ENCODE measurements at regions not wholly inside any gene's neighbourhood (a gene's known extent, or its start where the extent isn't known, plus 50 kb on each side); places are given as distances from the start of the nearest gene placed in this dataset.

DNA sequence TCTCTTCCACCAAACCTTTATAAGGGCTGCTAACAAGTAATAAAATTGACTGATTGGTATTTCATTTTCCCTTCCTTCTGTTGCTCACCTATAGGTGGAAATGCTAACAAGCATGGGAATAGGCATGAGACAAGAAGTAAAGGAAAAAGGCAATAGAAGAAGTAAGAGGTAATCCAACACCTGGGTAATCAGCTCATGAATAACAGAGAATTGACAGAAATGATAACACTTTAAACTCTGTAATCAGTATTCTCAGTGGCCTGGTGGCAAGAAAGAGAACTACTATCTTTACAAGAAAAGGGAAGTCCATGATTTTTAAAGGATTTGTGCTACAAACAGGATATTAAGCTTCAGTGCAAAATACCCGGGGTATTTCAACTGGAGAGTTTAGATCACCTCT lies 737.8 kb downstream of the RERGL start:
- H3K27ac ChIP-seq (ENCODE audit: low read depth, low read length), result no peak overlapping the region
- no peaks in the 10 kb centered on the region for H3K27me3 ChIP-seq (ENCODE audit: control insufficient read depth, low read length)
- TF ChIP-seq EZH2phosphoT487 (IDR thresholded peaks at IDR 0.05; ENCODE audit: borderline replicate concordance, low read length), result no peak
- TF ChIP-seq, protein P1, sequence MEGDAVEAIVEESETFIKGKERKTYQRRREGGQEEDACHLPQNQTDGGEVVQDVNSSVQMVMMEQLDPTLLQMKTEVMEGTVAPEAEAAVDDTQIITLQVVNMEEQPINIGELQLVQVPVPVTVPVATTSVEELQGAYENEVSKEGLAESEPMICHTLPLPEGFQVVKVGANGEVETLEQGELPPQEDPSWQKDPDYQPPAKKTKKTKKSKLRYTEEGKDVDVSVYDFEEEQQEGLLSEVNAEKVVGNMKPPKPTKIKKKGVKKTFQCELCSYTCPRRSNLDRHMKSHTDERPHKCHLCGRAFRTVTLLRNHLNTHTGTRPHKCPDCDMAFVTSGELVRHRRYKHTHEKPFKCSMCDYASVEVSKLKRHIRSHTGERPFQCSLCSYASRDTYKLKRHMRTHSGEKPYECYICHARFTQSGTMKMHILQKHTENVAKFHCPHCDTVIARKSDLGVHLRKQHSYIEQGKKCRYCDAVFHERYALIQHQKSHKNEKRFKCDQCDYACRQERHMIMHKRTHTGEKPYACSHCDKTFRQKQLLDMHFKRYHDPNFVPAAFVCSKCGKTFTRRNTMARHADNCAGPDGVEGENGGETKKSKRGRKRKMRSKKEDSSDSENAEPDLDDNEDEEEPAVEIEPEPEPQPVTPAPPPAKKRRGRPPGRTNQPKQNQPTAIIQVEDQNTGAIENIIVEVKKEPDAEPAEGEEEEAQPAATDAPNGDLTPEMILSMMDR (IDR thresholded peaks at IDR 0.05; ENCODE audit: low read depth, low read length, poor library complexity, severe bottlenecking), result no peak
- no peaks in the 10 kb centered on the region for H3K4me1 ChIP-seq (ENCODE audit: control insufficient read depth, low read length)
- no peaks in the 10 kb centered on the region for H3K36me3 ChIP-seq (ENCODE audit: control insufficient read depth, low read length)
- no peak overlapping the region for H3K4me2 ChIP-seq (ENCODE audit: low read length)
- no peaks in the 10 kb centered on the region for H3F3A ChIP-seq (ENCODE audit: control insufficient read depth, insufficient read depth)
- H3K4me3 ChIP-seq (ENCODE audit: low read length), result no peak overlapping the region
- no peaks in the 10 kb centered on the region for H3K9me2 ChIP-seq (replicated peaks; ENCODE audit: control insufficient read depth, low read length)
- no peaks in the 10 kb centered on the region for H3K79me2 ChIP-seq (ENCODE audit: control insufficient read depth, low read length)
- no peaks in the 10 kb centered on the region for H4K20me1 ChIP-seq (ENCODE audit: control insufficient read depth, insufficient read depth, low read depth, low read length)
- H3K9me3 ChIP-seq (ENCODE audit: control insufficient read depth, insufficient read depth, low read length), result no peaks in the 10 kb centered on the region

GRCh38 chr12:17348311-17348710 lies 741.7 kb downstream of the RERGL start:
- Histone ChIP-seq H3K4me3 (ENCODE audit: low read length) (no peak overlapping the region), H3F3A (ENCODE audit: control insufficient read depth, insufficient read depth) (no peaks in the 10 kb centered on the region), H3K9me2 (replicated peaks; ENCODE audit: control insufficient read depth, low read length) (no peaks in the 10 kb centered on the region), H3K36me3 (ENCODE audit: control insufficient read depth, low read length) (no peaks in the 10 kb centered on the region), H3K79me2 (ENCODE audit: control insufficient read depth, low read length) (no peaks in the 10 kb centered on the region), H3K4me2 (ENCODE audit: low read length) (no peak overlapping the region), H3K4me1 (ENCODE audit: control insufficient read depth, low read length) (no peaks in the 10 kb centered on the region), H3K27ac (ENCODE audit: low read depth, low read length) (no peak overlapping the region), H3K9me3 (ENCODE audit: control insufficient read depth, insufficient read depth, low read length) (no peaks in the 10 kb centered on the region), H3K27me3 (ENCODE audit: control insufficient read depth, low read length) (no peaks in the 10 kb centered on the region), H4K20me1 (ENCODE audit: control insufficient read depth, insufficient read depth, low read depth, low read length) (no peaks in the 10 kb centered on the region)
- TF ChIP-seq, protein P1 (IDR thresholded peaks at IDR 0.05; ENCODE audit: low read depth, low read length, poor library complexity, severe bottlenecking), result no peak
- TF ChIP-seq EZH2phosphoT487 (IDR thresholded peaks at IDR 0.05; ENCODE audit: borderline replicate concordance, low read length), result no peak

DNA sequence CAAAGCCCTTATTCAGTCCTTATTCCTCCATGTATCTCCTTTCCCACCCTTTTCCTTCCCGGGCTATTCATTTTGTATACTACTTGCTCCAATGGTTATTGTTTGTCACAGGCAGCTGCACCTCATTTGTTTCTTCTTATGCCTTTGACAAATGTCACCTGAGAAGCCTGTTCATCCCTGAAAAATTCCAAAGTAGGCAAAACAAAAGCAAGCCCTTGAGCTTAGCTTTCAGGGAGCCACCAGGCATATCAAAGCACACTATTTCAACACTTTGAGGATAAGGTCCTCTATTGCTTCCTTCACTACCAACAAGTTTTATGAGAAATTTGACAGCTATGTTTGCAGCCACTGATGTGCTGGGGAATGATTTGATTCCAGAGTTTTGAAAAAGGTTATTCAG lies 738.7 kb upstream of the LMO3 start:
- H3K79me2 ChIP-seq (ENCODE audit: control insufficient read depth, low read length), result no peaks in the 10 kb centered on the region
- H3K36me3 ChIP-seq (ENCODE audit: control insufficient read depth, low read length), result no peaks in the 10 kb centered on the region
- H3K4me2 ChIP-seq (ENCODE audit: low read length), result no peak overlapping the region
- no peaks in the 10 kb centered on the region for H4K20me1 ChIP-seq (ENCODE audit: control insufficient read depth, insufficient read depth, low read depth, low read length)
- no peaks in the 10 kb centered on the region for H3K27me3 ChIP-seq (ENCODE audit: control insufficient read depth, low read length)
- H3K4me3 ChIP-seq (ENCODE audit: low read length), result no peak overlapping the region
- TF ChIP-seq, protein P1 (IDR thresholded peaks at IDR 0.05; ENCODE audit: low read depth, low read length, poor library complexity, severe bottlenecking), result no peak
- TF ChIP-seq EZH2phosphoT487 (IDR thresholded peaks at IDR 0.05; ENCODE audit: borderline replicate concordance, low read length), result no peak
- no peaks in the 10 kb centered on the region for H3K4me1 ChIP-seq (ENCODE audit: control insufficient read depth, low read length)
- no peaks in the 10 kb centered on the region for H3K9me2 ChIP-seq (replicated peaks; ENCODE audit: control insufficient read depth, low read length)
- no peaks in the 10 kb centered on the region for H3K9me3 ChIP-seq (ENCODE audit: control insufficient read depth, insufficient read depth, low read length)
- H3F3A ChIP-seq (ENCODE audit: control insufficient read depth, insufficient read depth), result no peaks in the 10 kb centered on the region
- no peak overlapping the region for H3K27ac ChIP-seq (ENCODE audit: low read depth, low read length)
